Gastrocnemius medialis (tissue), 4 donors: ENCODE measurements at regions not wholly inside any gene's neighbourhood (a gene's known extent, or its start where the extent isn't known, plus 50 kb on each side); places are given as distances from the start of the nearest gene placed in this dataset.

Experiments used
- POLR2A ChIP-seq, 2 donors: fragments of 450-650 bp; IDR thresholded peaks; one replicate each; pipeline ENCODE4 v1.6.1; 2017; ENCODE audit warnings: antibody characterized with exemption in 2 of 2, mild to moderate bottlenecking in 2 of 2, moderate library complexity in 2 of 2
- TF ChIP-seq, protein P1 (sequence below), 5 experiments: fragments of 450-650 bp in 3 of 5; fragments of 200-600 bp in 2 of 5; sonication (generic) in 2 of 5; IDR thresholded peaks in 4 of 5; conservative IDR thresholded peaks in 1 of 5; 1 replicate in 4 of 5; 2 replicates in 1 of 5; pipeline ENCODE4 v1.5.1; 2016 to 2019; ENCODE audit warnings: antibody characterized with exemption in 5 of 5, mild to moderate bottlenecking in 3 of 5, moderate library complexity in 3 of 5

GRCh38 chr18:34606851-34607250 lies 103.2 kb upstream of the DTNA start:
- TF ChIP-seq, protein P1, sequence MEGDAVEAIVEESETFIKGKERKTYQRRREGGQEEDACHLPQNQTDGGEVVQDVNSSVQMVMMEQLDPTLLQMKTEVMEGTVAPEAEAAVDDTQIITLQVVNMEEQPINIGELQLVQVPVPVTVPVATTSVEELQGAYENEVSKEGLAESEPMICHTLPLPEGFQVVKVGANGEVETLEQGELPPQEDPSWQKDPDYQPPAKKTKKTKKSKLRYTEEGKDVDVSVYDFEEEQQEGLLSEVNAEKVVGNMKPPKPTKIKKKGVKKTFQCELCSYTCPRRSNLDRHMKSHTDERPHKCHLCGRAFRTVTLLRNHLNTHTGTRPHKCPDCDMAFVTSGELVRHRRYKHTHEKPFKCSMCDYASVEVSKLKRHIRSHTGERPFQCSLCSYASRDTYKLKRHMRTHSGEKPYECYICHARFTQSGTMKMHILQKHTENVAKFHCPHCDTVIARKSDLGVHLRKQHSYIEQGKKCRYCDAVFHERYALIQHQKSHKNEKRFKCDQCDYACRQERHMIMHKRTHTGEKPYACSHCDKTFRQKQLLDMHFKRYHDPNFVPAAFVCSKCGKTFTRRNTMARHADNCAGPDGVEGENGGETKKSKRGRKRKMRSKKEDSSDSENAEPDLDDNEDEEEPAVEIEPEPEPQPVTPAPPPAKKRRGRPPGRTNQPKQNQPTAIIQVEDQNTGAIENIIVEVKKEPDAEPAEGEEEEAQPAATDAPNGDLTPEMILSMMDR (IDR thresholded peaks at IDR 0.05 in 4 of 5, conservative IDR thresholded peaks at IDR 0.05 in 1 of 5): no peak
- TF ChIP-seq POLR2A (IDR thresholded peaks at IDR 0.05): no peak
